ENCODE measurements at regions not wholly inside any gene's neighbourhood (a gene's known extent, or its start where the extent isn't known, plus 50 kb on each side); places are given as distances from the start of the nearest gene placed in this dataset.

GRCh38 chr16:54400261-54400660 is 113.7 kb upstream of the IRX3 start:
- intact Hi-C loops (cut with DNase I; ENCODE audit: low total_unique reads), result no loop called here
- H3K27ac ChIP-seq, result no peak overlapping the region
- 56 to 70% methylated on average over 5 of the region's 5 CpGs for WGBS, 2 donors

GRCh38 chr16:54398986-54399385 is 112.4 kb upstream of the IRX3 start:
- Histone ChIP-seq H3K36me3 (ENCODE audit: low read depth, missing control alignments) (no peaks in the 10 kb centered on the region), H3K9me3 (no peaks in the 10 kb centered on the region), H3K4me1 (no peaks in the 10 kb centered on the region), H3K4me3 (no peak overlapping the region), H3K27me3 (no peaks in the 10 kb centered on the region), H3K27ac (no peak overlapping the region)
- no peak for DNase-seq
- 88 to 94% methylated on average over 3 of the region's 3 CpGs for WGBS, 2 donors
- intact Hi-C loops (cut with DNase I; ENCODE audit: low total_unique reads), result no loop called here
- TF ChIP-seq POLR2A (IDR thresholded peaks at IDR 0.05), result no peak
- TF ChIP-seq CTCF (IDR thresholded peaks at IDR 0.05), result no peak

More at GRCh38 chr16:54400261-54400660, 113.7 kb upstream of the IRX3 start:
- DNase-seq, result no peak
- Histone ChIP-seq H3K27me3 (no peaks in the 10 kb centered on the region), H3K4me1 (no peaks in the 10 kb centered on the region), H3K36me3 (ENCODE audit: low read depth, missing control alignments) (no peaks in the 10 kb centered on the region), H3K4me3 (no peak overlapping the region), H3K9me3 (no peaks in the 10 kb centered on the region)
- TF ChIP-seq CTCF (IDR thresholded peaks at IDR 0.05), result no peak
- TF ChIP-seq POLR2A (IDR thresholded peaks at IDR 0.05), result no peak

GRCh38 chr16:54397838-54398237 is 111.3 kb upstream of the IRX3 start:
- Histone ChIP-seq H3K4me3 (no peak overlapping the region), H3K27me3 (no peaks in the 10 kb centered on the region), H3K27ac (no peak overlapping the region), H3K4me1 (no peaks in the 10 kb centered on the region), H3K9me3 (no peaks in the 10 kb centered on the region), H3K36me3 (ENCODE audit: low read depth, missing control alignments) (no peaks in the 10 kb centered on the region)
- intact Hi-C loops (cut with DNase I; ENCODE audit: low total_unique reads), result no loop called here
- DNase-seq, result no peak
- WGBS, 2 donors, result 53 to 76% methylated on average over 3 of the region's 3 CpGs
- TF ChIP-seq CTCF (IDR thresholded peaks at IDR 0.05) (no peak), POLR2A (IDR thresholded peaks at IDR 0.05) (no peak)

- no peaks in the 10 kb centered on the region for H3K9me3 ChIP-seq
- H3K4me3 ChIP-seq, result no peak overlapping the region
- 50 to 67% methylated on average over 11 of the region's 11 CpGs for WGBS, 2 donors
- intact Hi-C loops (cut with DNase I; ENCODE audit: low total_unique reads), result no loop called here
- DNase-seq, result no peak
- H3K4me1 ChIP-seq, result no peaks in the 10 kb centered on the region
- H3K27ac ChIP-seq, result no peak overlapping the region
- TF ChIP-seq CTCF (IDR thresholded peaks at IDR 0.05) (no peak), POLR2A (IDR thresholded peaks at IDR 0.05) (no peak)
- H3K27me3 ChIP-seq, result no peaks in the 10 kb centered on the region
- H3K36me3 ChIP-seq (ENCODE audit: low read depth, missing control alignments), result no peaks in the 10 kb centered on the region
Observed at GRCh38 chr16:54397190-54397835, 110.7 kb upstream of the IRX3 start.

GRCh38 chr16:54389836-54390494 is 103.4 kb upstream of the IRX3 start:
- Histone ChIP-seq H3K27me3 (no peaks in the 10 kb centered on the region), H3K36me3 (ENCODE audit: low read depth, missing control alignments) (no peaks in the 10 kb centered on the region), H3K9me3 (no peaks in the 10 kb centered on the region), H3K27ac (no peak overlapping the region), H3K4me1 (no peaks in the 10 kb centered on the region), H3K4me3 (no peak overlapping the region)
- TF ChIP-seq CTCF (IDR thresholded peaks at IDR 0.05), result no peak
- TF ChIP-seq POLR2A (IDR thresholded peaks at IDR 0.05), result no peak
- no peak for DNase-seq
- WGBS, 2 donors, result 67% methylated on average over 8 of the region's 8 CpGs
- intact Hi-C loops (cut with DNase I; ENCODE audit: low total_unique reads), result no loop called here
